ENCODE measurements at regions not wholly inside any gene's neighbourhood (a gene's known extent, or its start where the extent isn't known, plus 50 kb on each side); places are given as distances from the start of the nearest gene placed in this dataset.

- no peak for DNase-seq (ENCODE audit: low spot score)
- intact Hi-C loops (cut with DNase I): no loop called here
Measured at GRCh38 chr6:71551798-71552197, 263.2 kb downstream of the OGFRL1 start.

DNA sequence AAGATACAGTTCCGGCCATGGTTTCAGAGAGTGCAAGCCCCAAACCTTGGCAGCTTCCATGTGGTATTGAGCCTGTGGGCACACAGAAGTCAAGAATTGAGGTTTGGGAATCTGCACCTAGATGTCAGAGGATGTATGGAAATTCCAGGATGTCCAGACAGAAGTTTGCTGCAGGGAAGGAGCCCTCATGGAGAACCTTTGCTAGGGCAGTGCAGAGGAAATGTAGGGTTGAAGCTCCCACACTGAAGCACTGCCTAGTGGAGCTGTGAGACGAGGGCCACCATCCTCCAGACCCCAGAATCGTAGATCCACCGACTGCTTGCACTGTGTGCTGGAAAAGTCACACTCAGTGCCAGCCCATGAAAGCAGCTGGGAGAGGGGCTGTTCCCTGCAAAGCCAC lies 267.5 kb downstream of the OGFRL1 start:
- no peak for DNase-seq (ENCODE audit: low spot score)
- intact Hi-C loops (cut with DNase I): no loop called here

DNA sequence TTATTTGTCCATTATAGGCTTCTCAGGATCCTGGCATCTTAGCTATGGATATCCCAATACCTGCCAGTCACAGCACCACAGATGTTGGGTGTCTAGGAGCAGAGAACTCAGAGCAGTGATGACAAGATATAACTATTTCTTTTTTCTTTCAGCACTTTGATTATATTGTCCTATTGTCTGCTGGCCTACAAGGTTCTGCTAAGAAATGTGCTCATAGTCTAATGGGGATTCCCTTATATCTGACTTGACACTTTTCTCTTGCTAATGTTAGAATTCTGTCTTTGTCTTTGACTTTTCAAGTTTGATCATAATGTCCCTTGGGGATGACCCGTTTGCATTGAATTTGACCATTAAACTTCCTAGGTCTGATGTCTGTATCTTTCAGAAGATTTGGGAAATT lies 270.4 kb downstream of the OGFRL1 start:
- intact Hi-C loops (cut with DNase I): no loop called here
- no peak for DNase-seq (ENCODE audit: low spot score)

DNA sequence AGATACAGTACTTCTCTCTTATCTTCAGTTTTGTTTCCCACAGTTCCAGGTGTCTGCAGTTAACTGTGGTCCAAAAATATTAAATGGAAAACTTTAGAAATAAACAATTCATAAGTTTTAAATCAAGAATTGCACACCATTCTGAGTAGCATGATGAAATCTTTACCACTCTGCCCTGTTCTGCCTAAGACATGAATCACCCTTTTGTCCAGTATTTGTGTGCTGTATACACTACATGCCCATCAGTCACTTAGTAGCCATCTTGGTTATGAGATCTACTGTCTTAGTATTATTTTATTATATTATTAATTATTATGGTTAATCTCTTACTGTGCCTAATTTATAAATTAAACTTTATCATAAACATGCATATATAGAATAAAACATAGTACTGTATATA lies 279.0 kb downstream of the OGFRL1 start:
- intact Hi-C loops (cut with DNase I): no loop called here
- DNase-seq (ENCODE audit: low spot score): no peak

GRCh38 chr6:71577766-71578165 lies 289.2 kb downstream of the OGFRL1 start:
- intact Hi-C loops (cut with DNase I): no loop called here
- no peak for DNase-seq (ENCODE audit: low spot score)

DNA sequence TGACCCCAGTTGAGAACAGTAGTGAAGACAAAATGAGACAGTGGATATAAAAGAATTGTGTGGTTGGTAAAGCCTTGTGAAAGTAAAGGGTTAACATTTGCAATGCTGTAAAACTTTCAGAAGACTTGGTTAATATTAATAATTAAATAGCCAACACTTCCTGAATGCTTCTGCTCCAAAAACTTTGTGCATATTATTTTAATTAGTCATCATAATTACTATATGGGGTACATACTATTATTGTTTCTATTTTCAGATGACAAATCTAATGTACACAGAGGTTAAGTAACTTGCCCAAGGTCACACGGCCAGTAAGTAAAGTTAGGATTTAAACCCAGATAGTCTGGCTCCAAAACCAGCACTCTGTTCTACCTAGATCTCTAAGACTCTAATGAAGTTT lies 291.3 kb downstream of the OGFRL1 start:
- DNase-seq (ENCODE audit: low spot score): no peak
- intact Hi-C loops (cut with DNase I): no loop called here

DNA sequence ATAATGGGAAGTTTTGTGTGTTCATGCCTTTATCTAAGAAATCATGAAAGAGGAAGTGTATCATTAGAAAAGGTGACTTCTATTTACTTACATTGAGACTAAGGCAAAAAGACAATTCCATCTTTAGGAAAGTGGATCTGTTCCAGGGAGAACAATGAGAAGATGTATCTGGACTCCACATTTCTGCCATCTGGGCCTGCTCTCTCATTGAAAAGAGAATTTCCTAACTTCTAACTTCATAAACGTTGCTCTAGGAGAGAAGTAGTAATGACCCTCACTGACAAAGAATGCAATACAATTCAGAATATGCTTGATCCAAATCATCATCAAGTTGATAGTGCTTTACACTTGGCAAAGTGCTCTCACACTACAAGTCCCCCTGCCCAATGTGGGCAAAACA lies 294.2 kb downstream of the OGFRL1 start:
- no peak for DNase-seq (ENCODE audit: low spot score)
- intact Hi-C loops (cut with DNase I): no loop called here

GRCh38 chr6:71584712-71585436 lies 296.3 kb downstream of the OGFRL1 start:
- intact Hi-C loops (cut with DNase I): no loop called here
- no peak for DNase-seq (ENCODE audit: low spot score)

GRCh38 chr6:71585472-71585871 lies 296.9 kb downstream of the OGFRL1 start:
- no peak for DNase-seq (ENCODE audit: low spot score)
- intact Hi-C loops (cut with DNase I): no loop called here

- no peak for DNase-seq (ENCODE audit: low spot score)
Measured at GRCh38 chr6:71588490-71588889, 297.9 kb upstream of the RIMS1 start.

GRCh38 chr6:71589254-71589653 lies 297.1 kb upstream of the RIMS1 start:
- intact Hi-C loops (cut with DNase I): no loop called here

More at GRCh38 chr6:71588490-71588889, 297.9 kb upstream of the RIMS1 start:
- intact Hi-C loops (cut with DNase I): no loop called here

GRCh38 chr6:71592643-71593042 lies 293.7 kb upstream of the RIMS1 start:
- DNase-seq (ENCODE audit: low spot score): no peak
- intact Hi-C loops (cut with DNase I): no loop called here

More at GRCh38 chr6:71589254-71589653, 297.1 kb upstream of the RIMS1 start:
- DNase-seq (ENCODE audit: low spot score): no peak

GRCh38 chr6:71599359-71599758 lies 287.0 kb upstream of the RIMS1 start:
- DNase-seq (ENCODE audit: low spot score): no peak

DNA sequence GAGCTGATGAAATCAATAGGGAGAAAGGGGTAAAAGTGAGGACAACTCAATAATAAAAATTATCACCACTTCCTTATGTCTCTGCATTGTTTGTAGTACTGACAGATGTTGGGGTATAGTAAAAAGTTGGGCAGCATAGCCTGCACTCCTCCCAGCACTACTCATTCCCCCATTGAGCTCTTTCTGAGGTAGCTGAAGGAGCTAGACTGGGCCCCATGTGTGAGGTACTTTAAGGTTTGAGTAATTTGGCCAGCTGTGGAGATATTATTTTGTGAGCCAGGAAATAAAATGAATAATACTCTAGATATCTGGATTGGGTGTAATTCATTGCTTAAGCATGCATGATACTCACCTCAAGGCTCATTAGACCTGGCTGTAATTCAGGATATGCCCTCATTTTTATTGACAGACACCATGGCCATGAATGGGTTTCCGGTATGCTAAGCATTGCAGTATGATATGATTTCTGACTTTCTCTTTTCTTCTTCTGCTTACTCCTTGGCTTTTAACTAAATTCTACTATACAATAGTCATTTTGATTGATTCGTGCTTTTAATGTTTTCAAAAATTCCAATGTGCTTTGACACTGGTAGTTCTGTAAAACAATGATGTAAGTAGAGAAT lies 283.9 kb upstream of the RIMS1 start:
- intact Hi-C loops (cut with DNase I): no loop called here
- DNase-seq (ENCODE audit: low spot score): no peak

More at GRCh38 chr6:71599359-71599758, 287.0 kb upstream of the RIMS1 start:
- intact Hi-C loops (cut with DNase I): no loop called here

GRCh38 chr6:71603021-71603420 lies 283.3 kb upstream of the RIMS1 start:
- no peak for DNase-seq (ENCODE audit: low spot score)
- intact Hi-C loops (cut with DNase I): no loop called here

GRCh38 chr6:71608646-71609045 lies 277.7 kb upstream of the RIMS1 start:
- intact Hi-C loops (cut with DNase I): no loop called here
- DNase-seq (ENCODE audit: low spot score): no peak

GRCh38 chr6:71619836-71620235 lies 266.5 kb upstream of the RIMS1 start:
- DNase-seq (ENCODE audit: low spot score): no peak
- intact Hi-C loops (cut with DNase I): loop anchor here (10.0 kb wide), 1 partner anchor 465 kb away; no protein-coding TSS in a partner anchor

DNA sequence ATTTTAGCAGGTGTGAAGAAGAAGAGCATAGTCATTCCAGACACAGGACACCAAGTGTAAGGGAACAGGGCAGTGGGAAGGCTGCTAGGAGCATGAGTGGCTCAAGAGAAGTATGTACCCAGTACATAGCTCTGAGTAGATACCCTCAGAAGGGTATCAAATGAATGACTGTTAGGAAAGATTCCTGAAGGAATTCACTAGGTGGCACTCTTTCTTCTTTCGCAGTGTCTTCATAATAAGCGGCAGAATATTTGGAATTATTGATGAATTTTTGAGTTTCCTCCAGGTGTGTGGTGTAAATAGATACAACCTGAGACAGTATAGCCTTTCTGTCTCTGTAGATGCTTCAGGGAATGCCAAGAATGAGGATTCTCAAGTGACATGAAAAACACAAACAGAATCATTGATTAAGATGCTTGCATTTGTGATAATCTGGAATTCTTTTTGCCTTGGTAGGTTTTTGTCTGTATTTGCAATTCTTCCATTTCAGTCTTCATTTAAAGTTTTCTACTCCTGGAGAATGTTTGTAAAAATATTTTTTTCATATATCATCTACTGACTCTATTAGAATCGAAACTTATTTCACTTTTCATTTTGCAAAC lies 264.3 kb upstream of the RIMS1 start:
- intact Hi-C loops (cut with DNase I): loop anchor here (10.0 kb wide), 1 partner anchor 463 kb away; no protein-coding TSS in a partner anchor

DNA sequence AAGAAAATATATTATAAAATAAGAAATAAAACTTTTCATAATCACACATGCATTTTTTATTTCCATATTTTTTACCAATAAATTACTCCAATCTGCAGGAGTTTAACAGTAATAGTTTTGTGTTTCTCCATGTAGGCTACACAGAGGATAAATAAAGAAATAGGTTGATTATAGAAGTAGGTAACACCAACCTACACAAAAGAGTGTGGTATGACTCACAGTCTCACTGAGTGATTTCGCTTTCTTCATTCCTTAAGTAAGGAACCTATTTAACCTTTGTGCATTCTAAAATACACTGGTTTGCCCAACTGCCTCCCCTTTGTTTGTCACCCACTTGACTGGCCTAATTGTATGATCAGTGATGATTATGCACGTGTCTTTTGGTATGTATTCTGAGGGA lies 244.2 kb upstream of the RIMS1 start:
- intact Hi-C loops (cut with DNase I): no loop called here
- DNase-seq (ENCODE audit: low spot score): no peak

More for the DNA sequence above, 264.3 kb upstream of the RIMS1 start:
- DNase-seq (ENCODE audit: low spot score): no peak

DNA sequence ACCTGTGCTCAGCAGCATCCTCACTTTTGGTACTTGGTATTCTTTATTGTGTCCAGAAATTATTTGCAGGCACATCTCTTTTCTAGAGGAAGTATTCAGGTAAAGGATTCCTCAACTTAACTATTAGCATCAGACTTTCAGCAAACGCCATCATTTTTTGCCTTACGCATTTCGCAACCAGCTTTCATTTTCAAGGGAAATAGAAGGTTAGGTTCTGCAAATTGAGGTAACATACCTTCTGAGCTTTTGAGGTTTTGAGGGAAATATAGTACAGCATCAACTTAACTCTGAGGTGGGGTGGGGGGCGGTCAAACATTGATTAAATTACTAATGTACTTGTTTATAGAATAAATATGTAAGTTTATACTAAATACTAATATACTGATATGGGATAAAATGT lies 243.6 kb upstream of the RIMS1 start:
- intact Hi-C loops (cut with DNase I): no loop called here
- no peak for DNase-seq (ENCODE audit: low spot score)

- no peak for DNase-seq (ENCODE audit: low spot score)
- intact Hi-C loops (cut with DNase I): no loop called here
Measured at GRCh38 chr6:71645299-71645698, 241.1 kb upstream of the RIMS1 start.
